Neutrophil (primary cell): ENCODE measurements at regions not wholly inside any gene's neighbourhood (a gene's known extent, or its start where the extent isn't known, plus 50 kb on each side); places are given as distances from the start of the nearest gene placed in this dataset.

Experiments
- H3K27ac ChIP-seq: fragments of 200-600 bp; sonication (generic); 2 replicates; pipeline ENCODE4 v1.5.1; 2016; ENCODE audit warnings: mild to moderate bottlenecking, moderate library complexity
- H3K27me3 ChIP-seq: fragments of 200-600 bp; sonication (generic); 2 replicates; pipeline ENCODE4 v1.6.0; 2016; ENCODE audit warnings: mild to moderate bottlenecking
- H3K36me3 ChIP-seq: fragments of 200-600 bp; sonication (generic); 2 replicates; pipeline ENCODE4 v1.5.1; 2017
- H3K4me1 ChIP-seq, 2 experiments: fragments of 200-600 bp in 1 of 2; sonication (generic) in 1 of 2; 1 replicate in 1 of 2; 2 replicates in 1 of 2; pipeline versions ENCODE4 v1.5.1 to v1.6.1; 2013 to 2016; ENCODE audit warnings: low read depth in 1 of 2, low read length in 1 of 2, mild to moderate bottlenecking in 1 of 2, moderate library complexity in 1 of 2; ENCODE audit not compliant: control insufficient read depth in 1 of 2, insufficient read depth in 1 of 2
- H3K4me3 ChIP-seq, 2 experiments: fragments of 200-600 bp in 1 of 2; sonication (generic) in 1 of 2; 1 replicate in 1 of 2; 2 replicates in 1 of 2; pipeline ENCODE4 v1.5.1; 2013 to 2016; ENCODE audit warnings: low read depth in 1 of 2, low read length in 1 of 2, mild to moderate bottlenecking in 1 of 2, moderate library complexity in 1 of 2
- H3K9me3 ChIP-seq: fragments of 200-600 bp; sonication (generic); 2 replicates; pipeline ENCODE4 v1.5.1; 2016
- TF ChIP-seq, protein P1 (sequence below): fragments of 200-600 bp; sonication (generic); IDR thresholded peaks from 2 replicates; pipeline ENCODE4 v1.5.1; 2016; ENCODE audit warnings: antibody characterized with exemption

DNA sequence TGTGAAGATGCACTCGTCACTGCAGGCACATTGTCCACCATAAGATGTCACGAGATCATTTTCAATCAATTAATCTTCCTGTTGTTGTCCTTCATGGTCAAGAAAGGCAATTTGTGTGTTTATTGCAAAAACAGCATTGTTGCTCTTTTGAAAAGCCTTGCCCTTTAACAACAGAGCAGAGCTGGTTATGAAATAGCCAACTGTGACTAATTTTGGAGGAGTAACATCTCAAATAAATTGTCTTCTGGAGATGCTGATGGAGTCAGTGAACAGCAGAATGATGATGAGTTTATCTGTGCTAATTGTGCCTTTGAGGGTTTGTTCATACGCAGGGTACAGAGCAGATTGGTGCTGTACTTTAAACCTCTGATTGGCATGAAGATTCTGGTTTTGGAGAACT lies 88.3 kb upstream of the E2F7 start:
- TF ChIP-seq, protein P1, sequence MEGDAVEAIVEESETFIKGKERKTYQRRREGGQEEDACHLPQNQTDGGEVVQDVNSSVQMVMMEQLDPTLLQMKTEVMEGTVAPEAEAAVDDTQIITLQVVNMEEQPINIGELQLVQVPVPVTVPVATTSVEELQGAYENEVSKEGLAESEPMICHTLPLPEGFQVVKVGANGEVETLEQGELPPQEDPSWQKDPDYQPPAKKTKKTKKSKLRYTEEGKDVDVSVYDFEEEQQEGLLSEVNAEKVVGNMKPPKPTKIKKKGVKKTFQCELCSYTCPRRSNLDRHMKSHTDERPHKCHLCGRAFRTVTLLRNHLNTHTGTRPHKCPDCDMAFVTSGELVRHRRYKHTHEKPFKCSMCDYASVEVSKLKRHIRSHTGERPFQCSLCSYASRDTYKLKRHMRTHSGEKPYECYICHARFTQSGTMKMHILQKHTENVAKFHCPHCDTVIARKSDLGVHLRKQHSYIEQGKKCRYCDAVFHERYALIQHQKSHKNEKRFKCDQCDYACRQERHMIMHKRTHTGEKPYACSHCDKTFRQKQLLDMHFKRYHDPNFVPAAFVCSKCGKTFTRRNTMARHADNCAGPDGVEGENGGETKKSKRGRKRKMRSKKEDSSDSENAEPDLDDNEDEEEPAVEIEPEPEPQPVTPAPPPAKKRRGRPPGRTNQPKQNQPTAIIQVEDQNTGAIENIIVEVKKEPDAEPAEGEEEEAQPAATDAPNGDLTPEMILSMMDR = no peak

GRCh38 chr12:77152623-77153193 lies 87.3 kb upstream of the E2F7 start:
- Histone ChIP-seq H3K4me3 (no peak overlapping the region), H3K27ac (no peak overlapping the region), H3K36me3 (no peaks in the 10 kb centered on the region), H3K9me3 (no peaks in the 10 kb centered on the region), H3K27me3 (no peaks in the 10 kb centered on the region), H3K4me1 (no peaks in the 10 kb centered on the region)
- TF ChIP-seq, protein P1 = no peak

More for the DNA sequence above, 88.3 kb upstream of the E2F7 start:
- Histone ChIP-seq H3K27me3 (no peaks in the 10 kb centered on the region), H3K9me3 (no peaks in the 10 kb centered on the region), H3K4me1 (no peaks in the 10 kb centered on the region), H3K4me3 (no peak overlapping the region), H3K27ac (no peak overlapping the region), H3K36me3 (no peaks in the 10 kb centered on the region)

DNA sequence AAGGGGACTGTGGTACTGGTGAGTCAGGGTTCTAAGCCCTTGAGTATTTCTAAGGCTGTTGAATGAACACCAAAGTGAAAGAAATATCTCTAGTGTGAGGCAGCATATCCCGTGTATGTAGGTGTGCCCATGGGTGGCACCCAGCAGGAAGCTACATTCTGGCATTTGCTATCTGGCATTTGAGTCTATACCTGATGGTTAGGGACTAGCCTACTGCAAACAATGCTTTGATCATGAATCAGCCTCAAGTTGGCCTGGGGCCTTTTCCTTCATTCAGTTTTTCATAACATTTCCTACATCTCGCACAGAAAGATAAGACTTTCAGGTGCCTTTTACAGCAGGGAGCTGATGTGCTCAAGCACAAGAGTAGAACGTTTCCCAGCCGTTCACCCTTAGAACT lies 85.7 kb upstream of the E2F7 start:
- TF ChIP-seq, protein P1 = no peak
- Histone ChIP-seq H3K27me3 (no peaks in the 10 kb centered on the region), H3K4me3 (no peak overlapping the region), H3K36me3 (no peaks in the 10 kb centered on the region), H3K27ac (no peak overlapping the region), H3K9me3 (no peaks in the 10 kb centered on the region), H3K4me1 (no peaks in the 10 kb centered on the region)

DNA sequence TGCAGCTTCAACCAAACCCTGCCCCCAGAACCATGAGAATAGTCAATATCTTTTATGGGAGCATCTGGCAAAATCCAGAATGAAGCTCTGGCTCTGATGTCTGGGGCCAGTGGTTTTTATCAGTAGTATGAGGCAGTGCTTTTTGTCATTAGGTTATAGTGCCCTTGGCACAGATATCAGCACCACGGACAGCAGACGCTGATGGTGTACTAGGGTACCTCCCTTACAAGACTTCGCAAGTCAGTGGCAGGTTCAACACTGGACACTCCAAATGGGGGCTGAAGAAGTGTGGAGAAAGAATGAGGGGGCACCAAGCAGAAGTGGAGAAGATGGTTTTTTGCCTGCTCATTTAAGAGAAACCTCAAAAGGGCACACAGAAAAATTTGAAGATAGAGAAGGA lies 68.2 kb upstream of the E2F7 start:
- Histone ChIP-seq H3K4me3 (no peak overlapping the region), H3K9me3 (no peaks in the 10 kb centered on the region), H3K36me3 (no peaks in the 10 kb centered on the region), H3K27ac (no peak overlapping the region), H3K27me3 (no peaks in the 10 kb centered on the region), H3K4me1 (no peaks in the 10 kb centered on the region)
- TF ChIP-seq, protein P1 = no peak

- no peak overlapping the region for H3K4me3 ChIP-seq
- no peak overlapping the region for H3K27ac ChIP-seq
- no peaks in the 10 kb centered on the region for H3K9me3 ChIP-seq
- no peaks in the 10 kb centered on the region for H3K4me1 ChIP-seq
- TF ChIP-seq, protein P1 = no peak
- no peaks in the 10 kb centered on the region for H3K27me3 ChIP-seq
- H3K36me3 ChIP-seq = no peaks in the 10 kb centered on the region
These were observed 66.7 kb upstream of the E2F7 start for GRCh38 chr12:77131977-77132490.
